NT2/D1 (cell line): ENCODE measurements at regions not wholly inside any gene's neighbourhood (a gene's known extent, or its start where the extent isn't known, plus 50 kb on each side); places are given as distances from the start of the nearest gene placed in this dataset.

ENCODE experiments used
- SUZ12 ChIP-seq: IDR thresholded peaks from 2 replicates; pipeline ENCODE4 v1.6.1; 2011; ENCODE audit not compliant: insufficient read length, insufficient read depth; ENCODE audit errors: extremely low read depth
- YY1 ChIP-seq: IDR thresholded peaks from 2 replicates; pipeline ENCODE4 v1.6.1; 2011; ENCODE audit not compliant: insufficient read length, insufficient read depth

- no peak for TF ChIP-seq YY1
- TF ChIP-seq SUZ12, result no peak
Observed at GRCh38 chr2:128969374-128969773, 650.7 kb upstream of the HS6ST1 start.
